ENCODE measurements at regions not wholly inside any gene's neighbourhood (a gene's known extent, or its start where the extent isn't known, plus 50 kb on each side); places are given as distances from the start of the nearest gene placed in this dataset.

DNA sequence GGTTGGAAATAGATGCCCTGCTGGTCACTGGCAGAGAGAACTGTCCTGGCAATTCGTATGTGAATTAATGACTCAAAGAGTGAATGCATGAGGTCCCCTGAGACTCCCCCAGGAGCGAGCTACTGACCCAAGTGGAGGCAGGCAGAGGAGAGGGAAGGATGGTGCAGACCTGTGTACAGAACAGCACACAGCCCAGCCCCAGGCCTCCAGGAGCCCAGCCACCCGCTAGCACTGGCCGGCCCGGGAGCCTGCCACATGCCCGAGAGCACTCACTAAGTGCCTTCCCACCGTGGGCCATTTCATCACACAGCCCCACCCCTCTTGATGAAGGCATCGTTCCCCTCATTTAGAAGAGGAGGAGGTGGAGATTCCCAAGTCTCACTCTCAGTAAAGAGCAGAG lies 62.0 kb upstream of the IGSF21 start (continued):
- TF ChIP-seq, protein P1, sequence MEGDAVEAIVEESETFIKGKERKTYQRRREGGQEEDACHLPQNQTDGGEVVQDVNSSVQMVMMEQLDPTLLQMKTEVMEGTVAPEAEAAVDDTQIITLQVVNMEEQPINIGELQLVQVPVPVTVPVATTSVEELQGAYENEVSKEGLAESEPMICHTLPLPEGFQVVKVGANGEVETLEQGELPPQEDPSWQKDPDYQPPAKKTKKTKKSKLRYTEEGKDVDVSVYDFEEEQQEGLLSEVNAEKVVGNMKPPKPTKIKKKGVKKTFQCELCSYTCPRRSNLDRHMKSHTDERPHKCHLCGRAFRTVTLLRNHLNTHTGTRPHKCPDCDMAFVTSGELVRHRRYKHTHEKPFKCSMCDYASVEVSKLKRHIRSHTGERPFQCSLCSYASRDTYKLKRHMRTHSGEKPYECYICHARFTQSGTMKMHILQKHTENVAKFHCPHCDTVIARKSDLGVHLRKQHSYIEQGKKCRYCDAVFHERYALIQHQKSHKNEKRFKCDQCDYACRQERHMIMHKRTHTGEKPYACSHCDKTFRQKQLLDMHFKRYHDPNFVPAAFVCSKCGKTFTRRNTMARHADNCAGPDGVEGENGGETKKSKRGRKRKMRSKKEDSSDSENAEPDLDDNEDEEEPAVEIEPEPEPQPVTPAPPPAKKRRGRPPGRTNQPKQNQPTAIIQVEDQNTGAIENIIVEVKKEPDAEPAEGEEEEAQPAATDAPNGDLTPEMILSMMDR (IDR thresholded peaks at IDR 0.05; ENCODE audit: control extremely low read depth in 1 of 3, insufficient read depth in 1 of 3, low read depth in 1 of 3, low read length in 3 of 3), result no peak
- TF ChIP-seq YY1 (IDR thresholded peaks at IDR 0.05; ENCODE audit: low read depth, low read length) (no peak), FOSL1 (IDR thresholded peaks at IDR 0.05; ENCODE audit: insufficient read depth, low read depth, low read length) (no peak), HDAC2 (IDR thresholded peaks at IDR 0.05; ENCODE audit: borderline replicate concordance in 1 of 2, low read depth in 2 of 2, low read length in 2 of 2) (no peak)
- TF ChIP-seq, protein P2, sequence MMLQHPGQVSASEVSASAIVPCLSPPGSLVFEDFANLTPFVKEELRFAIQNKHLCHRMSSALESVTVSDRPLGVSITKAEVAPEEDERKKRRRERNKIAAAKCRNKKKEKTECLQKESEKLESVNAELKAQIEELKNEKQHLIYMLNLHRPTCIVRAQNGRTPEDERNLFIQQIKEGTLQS (IDR thresholded peaks at IDR 0.05; ENCODE audit: insufficient read depth, low read depth, low read length), result no peak
- TF ChIP-seq, protein P3, sequence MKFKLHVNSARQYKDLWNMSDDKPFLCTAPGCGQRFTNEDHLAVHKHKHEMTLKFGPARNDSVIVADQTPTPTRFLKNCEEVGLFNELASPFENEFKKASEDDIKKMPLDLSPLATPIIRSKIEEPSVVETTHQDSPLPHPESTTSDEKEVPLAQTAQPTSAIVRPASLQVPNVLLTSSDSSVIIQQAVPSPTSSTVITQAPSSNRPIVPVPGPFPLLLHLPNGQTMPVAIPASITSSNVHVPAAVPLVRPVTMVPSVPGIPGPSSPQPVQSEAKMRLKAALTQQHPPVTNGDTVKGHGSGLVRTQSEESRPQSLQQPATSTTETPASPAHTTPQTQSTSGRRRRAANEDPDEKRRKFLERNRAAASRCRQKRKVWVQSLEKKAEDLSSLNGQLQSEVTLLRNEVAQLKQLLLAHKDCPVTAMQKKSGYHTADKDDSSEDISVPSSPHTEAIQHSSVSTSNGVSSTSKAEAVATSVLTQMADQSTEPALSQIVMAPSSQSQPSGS (IDR thresholded peaks at IDR 0.05; ENCODE audit: low read length), result no peak
